ENCODE measurements at regions not wholly inside any gene's neighbourhood (a gene's known extent, or its start where the extent isn't known, plus 50 kb on each side); places are given as distances from the start of the nearest gene placed in this dataset.

GRCh38 chr15:61749169-61749568, 311.1 kb downstream of the VPS13C start:
- WGBS, 2 experiments (ENCODE audit: insufficient coverage in 1 of 2, insufficient read length in 1 of 2): 97% methylated on average over 6 of the region's 7 CpGs; no CpG with 5 or more reads in 1 of the 2 experiments
- Histone ChIP-seq H3K9me3 (ENCODE audit: control insufficient read depth, low read length) (no peaks in the 10 kb centered on the region), H3K27me3 (ENCODE audit: control insufficient read depth, insufficient read depth, low read length, poor library complexity, severe bottlenecking) (no peaks in the 10 kb centered on the region), H3K27ac (ENCODE audit: low read depth, low read length) (no peak overlapping the region), H3K9ac (ENCODE audit: extremely low read depth, low read length, poor library complexity, severe bottlenecking) (no peak overlapping the region), H3K4me3 (ENCODE audit: low read length) (no peak overlapping the region), H3K4me1 (ENCODE audit: control insufficient read depth, insufficient read depth, low read length) (no peaks in the 10 kb centered on the region), H3K36me3 (ENCODE audit: control insufficient read depth, insufficient read depth, low read length) (no peaks in the 10 kb centered on the region)
- Mint-ChIP-seq H3K27me3 (ENCODE audit: insufficient read depth) (no peaks in the 10 kb centered on the region), H3K9me3 (no peaks in the 10 kb centered on the region), H3K4me1 (no peaks in the 10 kb centered on the region), H3K36me3 (ENCODE audit: low read depth) (no peaks in the 10 kb centered on the region), H3K27ac (no peak overlapping the region), H3K4me3 (no peak overlapping the region)
- no peak for DNase-seq
- no peak for TF ChIP-seq CTCF (conservative IDR thresholded peaks at IDR 0.05)

GRCh38 chr15:61748529-61748928, 311.7 kb downstream of the VPS13C start:
- Histone ChIP-seq H3K27me3 (ENCODE audit: control insufficient read depth, insufficient read depth, low read length, poor library complexity, severe bottlenecking) (no peaks in the 10 kb centered on the region), H3K27ac (ENCODE audit: low read depth, low read length) (no peak overlapping the region), H3K36me3 (ENCODE audit: control insufficient read depth, insufficient read depth, low read length) (no peaks in the 10 kb centered on the region), H3K4me3 (ENCODE audit: low read length) (no peak overlapping the region), H3K9me3 (ENCODE audit: control insufficient read depth, low read length) (no peaks in the 10 kb centered on the region), H3K9ac (ENCODE audit: extremely low read depth, low read length, poor library complexity, severe bottlenecking) (no peak overlapping the region), H3K4me1 (ENCODE audit: control insufficient read depth, insufficient read depth, low read length) (no peaks in the 10 kb centered on the region)
- Mint-ChIP-seq H3K36me3 (ENCODE audit: low read depth) (no peaks in the 10 kb centered on the region), H3K9me3 (no peaks in the 10 kb centered on the region), H3K27me3 (ENCODE audit: insufficient read depth) (no peaks in the 10 kb centered on the region), H3K4me1 (no peaks in the 10 kb centered on the region), H3K4me3 (no peak overlapping the region), H3K27ac (no peak overlapping the region)
- 91% methylated on average over 2 of the region's 2 CpGs; no CpG with 5 or more reads in 1 of the 2 experiments for WGBS, 2 experiments (ENCODE audit: insufficient coverage in 1 of 2, insufficient read length in 1 of 2)
- no peak for TF ChIP-seq CTCF (conservative IDR thresholded peaks at IDR 0.05)
- no peak for DNase-seq

GRCh38 chr15:61746589-61746988, 313.7 kb downstream of the VPS13C start:
- no peak for TF ChIP-seq CTCF (conservative IDR thresholded peaks at IDR 0.05)
- no peak overlapping the region for H3K4me3 ChIP-seq (ENCODE audit: low read length)
- no peaks in the 10 kb centered on the region for H3K27me3 Mint-ChIP-seq (ENCODE audit: insufficient read depth)
- H3K9me3 ChIP-seq (ENCODE audit: control insufficient read depth, low read length): no peaks in the 10 kb centered on the region
- no peaks in the 10 kb centered on the region for H3K9me3 Mint-ChIP-seq
- no peaks in the 10 kb centered on the region for H3K4me1 Mint-ChIP-seq
- no peaks in the 10 kb centered on the region for H3K36me3 ChIP-seq (ENCODE audit: control insufficient read depth, insufficient read depth, low read length)
- H3K27me3 ChIP-seq (ENCODE audit: control insufficient read depth, insufficient read depth, low read length, poor library complexity, severe bottlenecking): no peaks in the 10 kb centered on the region
- WGBS, 2 experiments (ENCODE audit: insufficient coverage in 1 of 2, insufficient read length in 1 of 2): no CpG with 5 or more reads among the region's 2 CpGs
- no peaks in the 10 kb centered on the region for H3K36me3 Mint-ChIP-seq (ENCODE audit: low read depth)
- no peak overlapping the region for H3K9ac ChIP-seq (ENCODE audit: extremely low read depth, low read length, poor library complexity, severe bottlenecking)
- DNase-seq: no peak
- no peaks in the 10 kb centered on the region for H3K4me1 ChIP-seq (ENCODE audit: control insufficient read depth, insufficient read depth, low read length)
- no peak overlapping the region for H3K27ac ChIP-seq (ENCODE audit: low read depth, low read length)
- no peak overlapping the region for H3K27ac Mint-ChIP-seq
- H3K4me3 Mint-ChIP-seq: no peak overlapping the region

Measured in endodermal cell (in vitro differentiated cells).